HG03159 (cell line): ENCODE measurements at regions not wholly inside any gene's neighbourhood (a gene's known extent, or its start where the extent isn't known, plus 50 kb on each side); places are given as distances from the start of the nearest gene placed in this dataset.
"Not testable (repeated sequence)": the region's sequence is repeated elsewhere in the genome, so short reads cannot be mapped to it uniquely, and the experiment has no call there.

Experiments used
- ATAC-seq: cut with Tn5 transposase; IDR thresholded peaks from one replicate; pipeline ENCODE4 v1.9.1; 2021; ENCODE audit warnings: mild to moderate bottlenecking, moderate library complexity; ENCODE audit not compliant: unreplicated experiment

- no peak for ATAC-seq
Observed at GRCh38 chr4:151866592-151866918, 105.7 kb upstream of the GATB start.

- no peak for ATAC-seq
Observed at GRCh38 chr4:151865744-151866591, 105.2 kb upstream of the GATB start.

DNA sequence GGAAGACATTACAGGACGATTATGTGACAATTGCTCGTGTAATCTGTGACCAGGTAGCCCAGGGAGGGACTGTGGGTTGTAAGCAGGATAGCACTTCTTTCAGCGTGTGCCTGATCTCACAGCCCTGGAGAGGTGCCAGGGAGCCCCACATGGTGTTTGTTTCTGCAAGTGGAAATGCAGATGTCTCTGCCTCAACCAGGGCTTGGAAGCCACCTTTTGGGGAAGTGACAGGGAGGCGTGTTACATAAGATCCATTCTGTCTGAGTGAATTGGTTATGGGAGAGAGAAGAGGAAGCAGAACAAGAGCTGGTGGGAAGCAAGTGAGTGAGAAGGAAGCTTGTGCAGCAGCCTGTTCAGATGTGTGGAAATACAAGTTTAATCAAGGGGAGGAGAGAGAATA lies 104.5 kb upstream of the GATB start:
- ATAC-seq: no peak

DNA sequence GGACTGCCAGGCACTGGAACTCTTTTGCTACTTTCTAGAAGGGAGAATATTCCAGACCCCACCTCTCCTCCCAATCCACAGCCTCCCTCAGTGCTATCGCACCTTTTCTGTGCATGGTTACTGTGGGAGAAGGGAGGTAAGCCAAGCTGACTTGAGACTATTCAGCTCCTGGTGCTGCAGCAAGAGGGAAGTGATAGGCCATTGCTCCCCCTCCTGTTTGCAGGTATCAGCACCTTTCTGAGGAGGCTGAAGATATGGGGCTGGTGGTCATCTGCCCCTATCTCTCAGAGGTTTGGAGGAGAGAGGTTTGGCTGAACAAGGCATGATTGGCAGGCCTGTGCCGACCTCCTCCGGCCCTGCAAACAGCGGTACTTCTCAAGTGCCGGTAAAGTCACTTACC lies 103.3 kb upstream of the GATB start:
- no peak for ATAC-seq

DNA sequence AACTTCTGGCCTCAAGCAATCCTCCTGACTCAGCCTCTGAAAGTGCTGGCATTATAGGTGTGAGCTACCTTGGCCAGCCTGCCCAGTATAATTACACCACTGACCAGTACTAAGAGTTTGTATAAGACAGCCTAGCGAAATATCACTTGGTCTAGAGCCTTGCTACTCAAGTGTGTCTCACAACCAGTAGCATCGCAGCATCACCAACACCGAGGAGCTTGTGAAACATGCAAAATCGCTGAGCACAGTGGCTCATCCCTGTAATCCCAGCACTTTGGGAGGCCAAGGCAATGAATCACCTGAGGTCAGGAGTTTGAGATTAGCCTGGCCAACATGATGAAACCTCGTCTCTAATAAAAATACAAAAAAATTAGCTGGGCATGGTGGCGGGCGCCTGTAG lies 102.0 kb upstream of the GATB start:
- no peak for ATAC-seq

GRCh38 chr4:151860561-151861093 lies 99.8 kb upstream of the GATB start:
- ATAC-seq: no peak

DNA sequence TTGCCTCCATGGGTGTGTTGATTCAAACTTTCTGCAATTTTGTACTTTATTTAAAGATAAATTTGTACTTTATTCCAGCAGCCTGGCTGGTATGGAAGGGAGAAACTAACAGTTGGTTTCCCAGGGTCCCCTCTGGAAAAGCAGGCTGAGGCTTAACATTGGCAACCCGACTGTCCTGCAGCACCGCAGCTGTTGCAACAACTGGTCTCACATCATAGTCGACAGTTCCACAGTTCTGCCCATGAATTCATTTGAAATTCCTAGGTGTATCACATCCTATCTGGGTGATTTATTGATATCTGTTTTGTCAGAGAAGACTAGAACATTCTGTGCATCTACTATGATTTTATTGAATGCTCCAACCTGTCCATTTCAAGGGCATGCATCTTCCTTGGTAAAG lies 98.8 kb upstream of the GATB start:
- ATAC-seq: no peak

GRCh38 chr4:151858356-151858755 lies 97.5 kb upstream of the GATB start:
- no peak for ATAC-seq

DNA sequence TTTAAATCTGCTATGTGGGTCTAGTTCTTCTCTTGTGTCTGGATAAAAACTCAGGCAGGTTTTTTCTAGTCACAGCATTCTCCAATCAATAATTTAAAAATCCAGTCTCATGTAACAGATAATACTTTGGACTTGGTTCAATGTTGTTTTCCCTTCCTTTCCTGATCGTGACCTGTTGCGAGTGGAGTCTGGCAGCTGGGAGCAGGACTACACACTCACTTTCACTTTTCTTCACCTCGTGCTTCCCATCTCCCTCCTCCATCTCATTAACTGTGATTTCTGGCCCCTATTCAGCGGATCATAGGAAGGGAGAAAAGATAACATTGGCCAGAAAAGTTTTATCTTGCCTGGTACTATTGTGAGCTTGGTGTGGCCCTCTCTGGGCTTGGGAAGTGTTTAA lies 96.6 kb upstream of the GATB start:
- ATAC-seq: no peak

- no peak for ATAC-seq
Observed at GRCh38 chr4:151855747-151856146, 94.9 kb upstream of the GATB start.

DNA sequence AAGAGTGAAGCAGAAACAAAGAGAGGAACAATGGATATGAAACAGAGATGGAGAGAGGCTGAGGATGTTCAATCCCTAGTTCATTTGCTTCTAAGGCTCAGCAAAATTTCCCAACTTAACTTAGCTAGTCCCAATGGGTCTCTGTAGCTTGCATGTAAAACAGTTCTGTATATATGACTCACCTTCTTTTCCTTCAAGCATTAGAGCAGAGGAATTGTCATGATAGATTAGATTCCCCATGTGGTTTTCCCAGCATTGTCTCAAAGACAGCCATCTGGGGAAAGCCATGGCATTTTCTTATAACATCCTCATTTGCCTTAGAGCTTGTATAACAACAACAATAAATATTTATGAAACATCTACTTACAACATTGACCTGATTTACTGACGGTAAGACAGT lies 93.9 kb upstream of the GATB start:
- no peak for ATAC-seq

GRCh38 chr4:151853034-151853433 lies 92.2 kb upstream of the GATB start:
- no peak for ATAC-seq

DNA sequence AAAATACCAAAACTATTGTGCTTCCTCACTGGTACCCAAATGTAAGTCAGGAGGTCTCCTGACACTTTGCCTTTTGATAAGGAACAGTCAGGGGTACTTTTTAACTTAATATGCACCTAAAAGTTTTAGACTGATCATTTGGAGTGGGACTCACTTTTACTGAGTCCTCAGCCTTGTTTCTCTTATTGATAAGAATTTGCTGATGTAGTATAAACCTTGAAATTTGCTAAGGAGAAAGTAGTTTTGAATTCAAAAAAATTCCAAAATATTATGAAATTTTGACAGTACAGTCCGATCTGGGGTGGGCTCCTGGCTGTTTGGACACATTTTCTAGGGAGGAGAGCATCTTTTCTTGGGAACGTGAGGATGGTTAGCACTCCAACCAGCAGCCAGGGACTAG lies 91.4 kb upstream of the GATB start:
- no peak for ATAC-seq

- ATAC-seq: no peak
Observed at GRCh38 chr4:151851354-151851753, 90.5 kb upstream of the GATB start.

GRCh38 chr4:151850791-151851213 lies 90.0 kb upstream of the GATB start:
- ATAC-seq: no peak

GRCh38 chr4:151845551-151845950 lies 84.7 kb upstream of the GATB start:
- ATAC-seq: not testable (repeated sequence)

- no peak for ATAC-seq
Observed at GRCh38 chr4:151842430-151843079, 81.7 kb upstream of the GATB start.

DNA sequence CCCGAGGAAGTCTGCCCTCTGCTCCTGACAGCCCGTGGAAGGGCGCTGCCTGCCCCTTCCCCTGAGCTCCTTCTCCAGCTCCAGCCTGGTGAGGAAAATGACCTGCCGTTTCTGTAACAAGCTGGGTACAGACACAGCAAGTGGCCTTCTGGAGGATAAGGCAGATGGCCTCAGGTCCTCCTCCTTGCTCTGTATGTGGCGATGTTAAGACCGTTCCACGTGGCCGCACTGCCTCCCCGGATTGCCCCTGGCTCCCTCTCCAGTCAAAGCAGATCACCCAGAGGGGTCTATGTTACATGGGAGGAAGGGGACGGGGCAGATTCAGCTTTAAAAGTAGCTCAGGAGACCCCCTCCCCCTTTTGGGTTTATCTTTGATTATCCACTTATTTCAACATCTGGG lies 80.3 kb upstream of the GATB start:
- no peak for ATAC-seq

GRCh38 chr4:151835467-151835866 lies 74.7 kb upstream of the GATB start:
- ATAC-seq: no peak

GRCh38 chr4:151833174-151833573 lies 72.4 kb upstream of the GATB start:
- ATAC-seq: no peak

DNA sequence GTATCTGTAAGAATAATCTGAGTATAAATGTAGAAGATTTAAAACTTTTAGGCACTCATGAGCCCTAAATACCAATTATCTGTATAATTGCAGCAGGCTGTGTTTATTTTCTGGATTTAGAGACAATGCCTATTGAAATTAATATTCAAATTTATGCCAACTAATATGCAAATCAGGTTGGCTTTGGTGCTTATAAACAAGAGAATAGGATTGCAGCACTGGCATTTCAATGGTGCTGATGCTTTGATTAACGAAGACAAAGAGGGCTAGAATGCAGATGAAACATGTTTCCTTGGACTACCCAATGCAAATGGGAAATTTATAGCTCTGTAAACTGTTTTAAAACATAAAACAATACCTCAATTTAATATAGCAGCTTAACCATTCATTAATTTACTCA lies 70.7 kb upstream of the GATB start:
- no peak for ATAC-seq

DNA sequence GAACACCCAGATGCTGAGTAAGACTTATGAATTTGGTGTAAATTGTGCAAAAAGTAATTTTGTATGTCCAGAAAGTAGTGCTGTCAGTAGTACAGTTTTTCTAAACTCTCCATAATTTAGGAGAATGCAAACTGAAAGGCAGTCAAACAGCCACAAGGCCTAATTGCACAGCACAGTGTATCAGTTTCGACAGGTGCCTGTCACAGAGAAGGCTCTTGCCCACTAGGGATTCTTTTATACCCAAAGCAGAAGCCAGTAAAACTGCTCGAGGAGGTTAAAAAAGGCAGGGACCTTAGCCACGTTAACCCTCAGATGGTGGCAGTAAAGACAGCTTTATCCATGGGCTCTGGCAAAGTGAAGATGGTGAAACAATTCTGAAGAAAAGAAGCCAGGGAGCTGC lies 69.4 kb upstream of the GATB start:
- ATAC-seq: no peak
